Activated CD4-positive, alpha-beta memory T cell treated with anti-CD3 and anti-CD28 coated beads for 36 hours (primary cell): ENCODE measurements at regions not wholly inside any gene's neighbourhood (a gene's known extent, or its start where the extent isn't known, plus 50 kb on each side); places are given as distances from the start of the nearest gene placed in this dataset.

Source experiments
- CTCF ChIA-PET: fragments of 350-600 bp; sonication (Branson Sonifier 250); formaldehyde crosslinking; loops from one replicate; lab custom pipeline; 2021; ENCODE audit warnings: antibody characterized with exemption, inconsistent platforms; lab: Charles Lee
- POLR2A ChIA-PET: fragments of 350-600 bp; sonication (Branson Sonifier 250); formaldehyde crosslinking; loops from one replicate; lab custom pipeline; 2021; ENCODE audit warnings: antibody characterized with exemption; lab: Charles Lee
- DNase-seq: peaks from one replicate; pipeline ENCODE4 v3.0.0-alpha.2; 2020
- H3K27ac Mint-ChIP-seq: one replicate; pipeline ENCODE4 v1.8.0; 2021; ENCODE audit warnings: mixed read lengths
- H3K27me3 Mint-ChIP-seq: one replicate; pipeline ENCODE4 v1.8.0; 2021; ENCODE audit warnings: mixed read lengths
- H3K36me3 Mint-ChIP-seq: one replicate; pipeline ENCODE4 v1.8.0; 2021; ENCODE audit warnings: mixed read lengths
- H3K4me1 Mint-ChIP-seq: one replicate; pipeline ENCODE4 v1.8.0; 2021; ENCODE audit warnings: low read depth, mixed read lengths
- H3K4me3 Mint-ChIP-seq: one replicate; pipeline ENCODE4 v1.8.0; 2021; ENCODE audit warnings: mild to moderate bottlenecking, mixed read lengths
- H3K9me3 Mint-ChIP-seq: one replicate; pipeline ENCODE4 v1.8.0; 2021; ENCODE audit warnings: mixed read lengths
- intact Hi-C: fragments of 100-400 bp; cut with micrococcal nuclease; formaldehyde crosslinking; loops from one replicate; pipeline ENCODE4 v1.15.1; 2023

DNA sequence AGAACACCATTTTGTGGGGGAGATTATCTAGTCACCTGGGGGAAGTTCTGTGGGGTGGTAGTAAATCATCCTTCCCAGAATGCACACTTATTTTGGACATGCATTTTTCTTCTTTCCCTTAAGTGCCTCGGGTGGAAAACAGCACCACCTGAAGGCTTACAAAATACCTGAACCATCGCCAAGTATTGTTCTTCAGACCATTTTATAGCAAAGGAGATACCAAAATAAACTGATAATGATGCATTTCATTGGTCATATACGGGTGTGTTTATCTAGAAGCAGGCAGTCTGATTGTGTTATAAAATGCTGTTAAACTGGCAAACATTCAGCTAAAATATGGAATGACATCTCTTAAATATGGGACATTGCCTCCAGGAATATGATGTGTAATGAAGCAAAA is 1034.7 kb downstream of the SLITRK1 start:
- Mint-ChIP-seq H3K9me3 (peaks cover 16% of the 10 kb centered on the region), H3K27ac (no peak overlapping the region), H3K4me1 (no peaks in the 10 kb centered on the region), H3K27me3 (no peaks in the 10 kb centered on the region), H3K4me3 (no peak overlapping the region), H3K36me3 (no peaks in the 10 kb centered on the region)
- intact Hi-C loops: no loop called here
- no peak for DNase-seq
- ChIA-PET POLR2A (no interaction called here), CTCF (no interaction called here)

DNA sequence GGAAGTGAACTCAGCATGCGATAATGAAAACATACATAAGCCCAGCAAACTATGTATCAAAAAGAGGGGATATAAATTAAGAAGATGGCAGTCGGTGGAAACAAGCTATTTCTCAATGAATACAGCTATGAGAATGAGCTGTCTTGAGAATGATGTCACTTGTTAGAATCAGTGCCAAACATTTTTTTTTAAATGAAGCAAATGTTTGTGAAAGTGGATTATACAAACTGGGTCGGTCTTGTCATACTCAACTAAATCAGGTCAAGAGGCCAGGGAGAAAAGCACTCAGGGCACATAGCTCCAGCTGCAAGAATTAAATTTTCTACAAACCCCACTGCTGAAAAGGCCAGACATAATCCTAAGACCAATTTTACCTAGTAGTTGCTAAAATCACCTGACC is 1048.4 kb downstream of the SLITRK1 start:
- intact Hi-C loops: no loop called here
- no peak overlapping the region for H3K27ac Mint-ChIP-seq
- H3K4me1 Mint-ChIP-seq: no peaks in the 10 kb centered on the region
- H3K4me3 Mint-ChIP-seq: no peak overlapping the region
- H3K9me3 Mint-ChIP-seq: peaks cover 4% of the 10 kb centered on the region
- ChIA-PET POLR2A (no interaction called here), CTCF (no interaction called here)
- H3K36me3 Mint-ChIP-seq: no peaks in the 10 kb centered on the region
- no peaks in the 10 kb centered on the region for H3K27me3 Mint-ChIP-seq
- no peak for DNase-seq

DNA sequence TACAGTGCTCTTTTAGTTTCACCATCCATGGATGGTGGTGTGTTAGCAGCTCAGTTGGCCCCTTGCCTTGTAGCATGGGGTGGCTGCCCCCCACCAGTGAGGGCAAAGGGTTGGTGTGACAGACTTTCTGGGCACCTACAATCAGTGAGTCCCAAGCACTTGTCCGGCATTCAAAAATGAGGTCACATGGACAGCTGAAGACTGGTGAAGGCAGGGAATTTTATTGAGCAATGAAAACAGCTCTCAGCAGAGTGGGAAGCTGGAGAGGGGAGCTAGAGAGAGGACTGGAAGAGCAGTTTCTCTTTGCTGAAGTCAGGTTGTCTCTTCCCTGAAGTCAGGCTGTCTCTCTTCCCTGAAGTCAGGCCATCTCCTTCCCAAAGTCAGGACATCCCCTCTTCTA is 1053.2 kb downstream of the SLITRK1 start:
- Mint-ChIP-seq H3K4me1 (no peaks in the 10 kb centered on the region), H3K27ac (no peak overlapping the region), H3K27me3 (no peaks in the 10 kb centered on the region), H3K36me3 (no peaks in the 10 kb centered on the region), H3K9me3 (peaks cover 4% of the 10 kb centered on the region), H3K4me3 (no peak overlapping the region)
- no peak for DNase-seq
- intact Hi-C loops: no loop called here
- ChIA-PET POLR2A (no interaction called here), CTCF (no interaction called here)

DNA sequence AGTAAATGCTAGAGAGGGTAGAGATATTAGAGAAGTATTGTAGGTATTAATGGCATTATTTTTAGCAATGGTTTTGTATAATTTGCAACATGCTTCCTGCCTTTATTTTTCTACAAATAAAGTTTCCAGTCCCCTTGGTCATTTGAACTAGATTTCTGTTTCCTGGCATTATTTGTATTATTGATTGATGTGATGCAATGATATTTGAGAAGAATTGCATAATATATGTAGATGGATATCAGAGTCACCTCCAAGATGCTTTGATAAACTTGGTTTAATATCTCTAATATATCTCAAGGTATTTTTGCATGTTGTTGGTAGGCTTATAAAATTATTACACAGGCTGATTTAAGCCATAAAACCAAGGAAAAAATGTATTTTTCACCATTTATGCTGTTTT is 1054.5 kb downstream of the SLITRK1 start:
- Mint-ChIP-seq H3K4me3 (no peak overlapping the region), H3K27me3 (no peaks in the 10 kb centered on the region), H3K4me1 (no peaks in the 10 kb centered on the region), H3K9me3 (peaks cover 6% of the 10 kb centered on the region), H3K36me3 (no peaks in the 10 kb centered on the region), H3K27ac (no peak overlapping the region)
- DNase-seq: no peak
- ChIA-PET POLR2A (no interaction called here), CTCF (no interaction called here)
- intact Hi-C loops: no loop called here

DNA sequence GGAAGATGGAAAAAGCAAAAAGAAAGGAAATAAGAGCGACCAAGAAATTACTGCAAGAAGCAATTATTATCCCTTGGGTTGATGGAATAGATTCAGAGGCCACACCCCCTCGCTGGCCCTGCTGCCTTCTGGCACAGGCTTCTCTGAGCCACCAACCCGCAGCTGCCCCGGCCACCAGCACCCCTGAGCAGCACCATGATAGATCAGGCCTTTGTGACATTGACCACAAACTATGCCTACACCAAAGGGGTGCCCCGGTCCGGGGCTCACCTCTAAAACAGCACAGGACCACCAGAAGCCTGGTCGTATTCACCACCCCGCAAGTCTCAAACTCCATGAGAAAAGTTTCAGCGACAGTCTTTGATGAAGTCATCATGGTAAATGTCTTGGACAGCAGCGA is 1059.3 kb downstream of the SLITRK1 start:
- Mint-ChIP-seq H3K36me3 (no peaks in the 10 kb centered on the region), H3K27me3 (no peaks in the 10 kb centered on the region), H3K4me1 (no peaks in the 10 kb centered on the region), H3K4me3 (no peak overlapping the region), H3K27ac (no peak overlapping the region), H3K9me3 (peaks cover 6% of the 10 kb centered on the region)
- intact Hi-C loops: no loop called here
- POLR2A ChIA-PET: no interaction called here
- CTCF ChIA-PET: no interaction called here
- no peak for DNase-seq

DNA sequence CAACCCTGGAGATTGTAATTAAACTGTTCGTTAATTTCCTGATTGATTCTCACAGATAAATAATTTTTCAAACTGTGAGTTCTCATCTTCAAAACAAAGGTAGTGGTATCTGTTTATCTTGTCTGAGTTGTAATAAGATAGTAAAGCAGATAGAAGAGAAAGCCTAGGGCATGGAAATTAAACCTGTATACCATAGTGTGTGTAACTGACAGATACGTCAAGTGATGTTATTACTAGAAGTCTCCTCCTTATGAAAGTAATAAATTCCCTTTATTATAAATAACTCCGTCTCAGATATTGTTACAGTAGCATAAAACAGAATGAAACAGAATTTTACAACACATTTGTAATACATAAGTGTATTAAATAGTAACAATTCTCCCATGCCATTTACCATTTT is 1065.1 kb downstream of the SLITRK1 start:
- Mint-ChIP-seq H3K4me3 (no peak overlapping the region), H3K27me3 (no peaks in the 10 kb centered on the region), H3K36me3 (no peaks in the 10 kb centered on the region), H3K27ac (no peak overlapping the region), H3K4me1 (no peaks in the 10 kb centered on the region), H3K9me3 (peaks cover 4% of the 10 kb centered on the region)
- ChIA-PET CTCF (no interaction called here), POLR2A (no interaction called here)
- intact Hi-C loops: no loop called here
- no peak for DNase-seq

DNA sequence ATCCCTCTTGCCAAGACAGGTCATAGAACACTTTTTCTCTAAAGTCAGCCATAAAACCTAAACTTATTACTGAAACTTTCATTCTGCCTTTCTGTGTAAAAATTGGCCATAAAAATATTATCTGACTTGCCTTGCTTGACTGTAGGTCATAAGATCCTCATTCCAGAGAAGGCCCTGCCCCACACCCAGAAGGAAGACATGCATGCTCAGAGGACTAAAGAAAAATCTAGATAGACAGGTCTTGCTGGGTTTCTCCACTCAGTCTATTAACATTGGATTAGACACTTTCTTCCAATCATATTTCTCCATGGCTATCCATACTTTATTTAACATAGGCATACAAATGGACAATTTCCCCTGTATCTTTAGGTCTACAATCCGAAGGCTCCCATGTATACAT is 1066.5 kb downstream of the SLITRK1 start:
- DNase-seq: no peak
- Mint-ChIP-seq H3K36me3 (no peaks in the 10 kb centered on the region), H3K27ac (no peak overlapping the region), H3K9me3 (peaks cover 14% of the 10 kb centered on the region), H3K4me3 (no peak overlapping the region), H3K27me3 (no peaks in the 10 kb centered on the region), H3K4me1 (no peaks in the 10 kb centered on the region)
- POLR2A ChIA-PET: no interaction called here
- CTCF ChIA-PET: no interaction called here
- intact Hi-C loops: no loop called here

DNA sequence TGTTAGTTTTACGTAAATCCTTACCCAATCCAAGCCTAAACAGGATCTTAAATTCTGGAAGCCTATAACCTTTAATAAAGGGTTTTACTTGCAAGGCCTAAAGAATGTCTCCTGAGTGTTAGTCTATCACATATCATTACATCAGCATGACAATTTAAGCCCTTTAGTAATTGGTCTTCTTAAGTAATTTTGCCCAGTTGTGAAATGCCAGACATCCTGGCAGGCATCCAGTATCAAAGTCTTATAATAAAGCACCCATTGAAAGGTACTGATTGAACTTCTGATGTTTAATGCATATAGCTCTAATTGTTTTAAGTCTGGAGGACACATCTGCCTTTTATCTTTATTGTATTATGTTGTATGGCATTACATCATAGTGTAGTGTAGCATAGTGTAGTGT is 1078.9 kb downstream of the SLITRK1 start:
- DNase-seq: no peak
- ChIA-PET POLR2A (no interaction called here), CTCF (no interaction called here)
- Mint-ChIP-seq H3K9me3 (peaks cover 7% of the 10 kb centered on the region), H3K27ac (no peak overlapping the region), H3K36me3 (no peaks in the 10 kb centered on the region), H3K27me3 (no peaks in the 10 kb centered on the region), H3K4me3 (no peak overlapping the region), H3K4me1 (no peaks in the 10 kb centered on the region)
- intact Hi-C loops: no loop called here

DNA sequence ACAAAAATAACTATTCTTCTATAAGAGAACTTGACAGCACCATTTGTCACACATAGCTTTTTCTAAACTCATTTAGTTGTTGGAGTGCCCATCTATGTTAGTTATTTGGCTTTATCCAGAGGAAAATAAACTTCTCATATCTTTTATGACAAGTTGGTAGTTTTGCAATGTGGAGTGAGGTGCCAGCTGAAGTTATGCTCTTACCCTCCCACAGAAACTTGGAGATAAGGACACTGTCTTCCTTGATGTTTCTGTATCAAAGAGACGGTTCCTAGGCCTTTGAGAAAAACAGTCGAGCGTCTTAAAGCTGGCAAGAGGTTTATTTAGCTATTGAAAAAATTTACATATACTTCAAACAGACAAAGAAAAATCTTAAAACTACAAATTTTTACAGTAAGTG is 1079.7 kb downstream of the SLITRK1 start:
- no peak overlapping the region for H3K4me3 Mint-ChIP-seq
- H3K36me3 Mint-ChIP-seq: no peaks in the 10 kb centered on the region
- no peak for DNase-seq
- intact Hi-C loops: no loop called here
- no peaks in the 10 kb centered on the region for H3K4me1 Mint-ChIP-seq
- no peaks in the 10 kb centered on the region for H3K27me3 Mint-ChIP-seq
- ChIA-PET POLR2A (no interaction called here), CTCF (no interaction called here)
- H3K9me3 Mint-ChIP-seq: peaks cover 7% of the 10 kb centered on the region
- H3K27ac Mint-ChIP-seq: no peak overlapping the region

DNA sequence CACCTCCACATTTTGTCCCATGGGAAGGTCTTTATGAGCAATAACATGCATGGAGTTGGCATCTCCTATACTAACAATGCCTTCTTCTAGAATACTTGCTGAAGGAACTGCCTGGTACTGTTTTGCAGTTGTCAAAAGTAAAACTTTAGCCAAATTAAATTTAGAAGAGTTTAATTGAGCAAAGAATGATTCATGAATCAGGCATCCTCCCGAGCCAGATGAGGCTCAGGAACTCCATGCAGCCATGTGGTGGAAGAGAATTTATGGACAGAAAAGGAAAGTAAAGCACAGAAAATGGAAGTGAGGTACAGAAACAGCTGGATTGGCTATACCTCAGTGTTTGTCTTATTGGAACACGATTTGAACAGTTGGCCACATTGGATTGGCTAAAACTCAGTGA is 1081.9 kb downstream of the SLITRK1 start:
- Mint-ChIP-seq H3K36me3 (no peaks in the 10 kb centered on the region), H3K27ac (no peak overlapping the region), H3K4me1 (no peaks in the 10 kb centered on the region), H3K4me3 (no peak overlapping the region), H3K9me3 (peaks cover 9% of the 10 kb centered on the region), H3K27me3 (no peaks in the 10 kb centered on the region)
- POLR2A ChIA-PET: no interaction called here
- DNase-seq: no peak
- intact Hi-C loops: no loop called here
- CTCF ChIA-PET: no interaction called here

DNA sequence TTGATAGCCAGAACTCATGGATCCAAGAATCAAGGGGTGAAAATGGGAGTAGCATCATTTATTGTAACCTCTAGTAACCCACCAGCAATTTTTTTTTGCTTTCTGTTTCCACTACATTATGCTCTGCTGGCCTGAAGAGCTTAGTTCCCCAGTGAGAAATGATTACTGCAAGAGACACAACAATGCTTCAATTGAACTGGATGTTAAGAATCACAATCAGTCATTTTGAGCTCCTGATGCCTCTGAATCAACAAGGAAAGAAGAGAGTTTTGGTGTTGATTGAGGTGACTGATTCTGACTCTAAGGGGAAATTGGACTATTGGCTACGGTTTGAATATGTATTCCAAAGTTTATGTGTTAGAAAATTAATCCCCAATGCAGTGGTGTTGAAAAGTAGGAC is 1084.4 kb downstream of the SLITRK1 start:
- ChIA-PET POLR2A (no interaction called here), CTCF (no interaction called here)
- Mint-ChIP-seq H3K27ac (no peak overlapping the region), H3K4me1 (no peaks in the 10 kb centered on the region), H3K36me3 (no peaks in the 10 kb centered on the region), H3K9me3 (peaks cover 6% of the 10 kb centered on the region), H3K27me3 (no peaks in the 10 kb centered on the region), H3K4me3 (no peak overlapping the region)
- intact Hi-C loops: no loop called here
- no peak for DNase-seq

DNA sequence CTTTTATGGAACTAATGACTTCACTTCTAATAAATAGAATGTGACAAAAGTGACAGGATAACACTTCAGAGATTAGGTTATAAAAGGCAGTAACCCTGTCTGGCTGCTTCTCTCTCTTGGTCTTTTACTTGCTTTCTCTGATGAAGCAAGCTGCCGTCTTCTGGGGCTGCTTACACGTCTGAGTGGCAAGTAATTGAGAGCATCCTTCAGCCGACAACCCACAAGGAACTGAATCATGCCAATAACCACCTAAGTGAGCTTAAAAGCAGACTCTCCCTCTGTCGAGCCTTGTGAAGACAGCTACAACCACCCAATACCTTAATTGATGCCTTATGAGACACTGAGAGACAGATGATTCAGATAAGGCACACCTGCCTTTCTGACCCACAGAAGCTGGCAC is 1091.2 kb downstream of the SLITRK1 start:
- no peak overlapping the region for H3K27ac Mint-ChIP-seq
- CTCF ChIA-PET: no interaction called here
- POLR2A ChIA-PET: no interaction called here

DNA sequence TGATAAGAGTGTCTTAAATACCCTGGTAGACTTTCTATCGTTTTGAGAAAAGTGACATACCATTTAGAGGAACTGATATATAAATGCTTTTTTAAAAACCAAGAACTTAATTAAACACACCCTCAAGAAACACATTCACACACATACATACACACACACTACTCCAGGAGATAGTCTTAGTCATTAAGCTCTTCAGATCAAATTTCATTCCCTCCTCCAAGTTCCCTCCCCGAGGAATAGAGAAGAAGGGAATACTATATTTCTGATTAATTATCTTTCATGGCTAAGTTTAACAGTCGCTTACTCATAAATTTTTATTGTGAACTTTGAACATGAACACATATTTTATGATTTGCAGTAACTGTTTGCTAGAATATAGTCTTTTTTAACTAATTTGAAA is 1109.5 kb downstream of the SLITRK1 start:
- CTCF ChIA-PET: no interaction called here
- DNase-seq: no peak
- Mint-ChIP-seq H3K27ac (no peak overlapping the region), H3K9me3 (no peaks in the 10 kb centered on the region), H3K36me3 (no peaks in the 10 kb centered on the region), H3K27me3 (no peaks in the 10 kb centered on the region), H3K4me3 (no peak overlapping the region), H3K4me1 (no peaks in the 10 kb centered on the region)
- POLR2A ChIA-PET: no interaction called here
- intact Hi-C loops: no loop called here

More for the DNA sequence above, 1091.2 kb downstream of the SLITRK1 start:
- no peak for DNase-seq
- H3K27me3 Mint-ChIP-seq: no peaks in the 10 kb centered on the region
- no peaks in the 10 kb centered on the region for H3K9me3 Mint-ChIP-seq
- no peaks in the 10 kb centered on the region for H3K36me3 Mint-ChIP-seq
- intact Hi-C loops: no loop called here
- no peak overlapping the region for H3K4me3 Mint-ChIP-seq
- H3K4me1 Mint-ChIP-seq: no peaks in the 10 kb centered on the region
